GM21367 (cell line): ENCODE measurements at regions not wholly inside any gene's neighbourhood (a gene's known extent, or its start where the extent isn't known, plus 50 kb on each side); places are given as distances from the start of the nearest gene placed in this dataset.

Experiments
- ATAC-seq: cut with Tn5 transposase; IDR thresholded peaks from one replicate; pipeline ENCODE4 v1.9.1; 2021; ENCODE audit not compliant: unreplicated experiment

GRCh38 chr2:64362562-64363026, 91.4 kb upstream of the LGALSL start:
- no peak for ATAC-seq

DNA sequence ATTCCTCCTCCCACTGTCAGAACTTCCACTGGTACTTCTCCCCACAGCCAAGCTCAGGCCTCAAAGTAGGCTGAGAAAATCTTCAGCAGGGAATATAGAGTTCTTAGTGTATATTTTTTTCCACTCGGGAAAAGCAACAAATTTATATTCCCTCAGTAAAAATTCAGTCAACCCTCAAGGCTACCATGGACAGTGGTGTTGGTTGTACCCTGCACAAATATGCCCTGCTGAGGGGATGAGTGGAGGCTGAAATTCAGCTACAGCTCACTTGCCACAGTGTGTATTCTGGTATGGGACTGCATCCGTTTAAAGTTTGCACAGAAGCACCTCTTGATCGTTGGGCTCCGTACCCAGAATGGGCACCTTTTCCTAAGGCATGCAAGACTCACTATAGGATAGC, 90.8 kb upstream of the LGALSL start:
- no peak for ATAC-seq

GRCh38 chr2:64363848-64364247, 90.1 kb upstream of the LGALSL start:
- no peak for ATAC-seq

DNA sequence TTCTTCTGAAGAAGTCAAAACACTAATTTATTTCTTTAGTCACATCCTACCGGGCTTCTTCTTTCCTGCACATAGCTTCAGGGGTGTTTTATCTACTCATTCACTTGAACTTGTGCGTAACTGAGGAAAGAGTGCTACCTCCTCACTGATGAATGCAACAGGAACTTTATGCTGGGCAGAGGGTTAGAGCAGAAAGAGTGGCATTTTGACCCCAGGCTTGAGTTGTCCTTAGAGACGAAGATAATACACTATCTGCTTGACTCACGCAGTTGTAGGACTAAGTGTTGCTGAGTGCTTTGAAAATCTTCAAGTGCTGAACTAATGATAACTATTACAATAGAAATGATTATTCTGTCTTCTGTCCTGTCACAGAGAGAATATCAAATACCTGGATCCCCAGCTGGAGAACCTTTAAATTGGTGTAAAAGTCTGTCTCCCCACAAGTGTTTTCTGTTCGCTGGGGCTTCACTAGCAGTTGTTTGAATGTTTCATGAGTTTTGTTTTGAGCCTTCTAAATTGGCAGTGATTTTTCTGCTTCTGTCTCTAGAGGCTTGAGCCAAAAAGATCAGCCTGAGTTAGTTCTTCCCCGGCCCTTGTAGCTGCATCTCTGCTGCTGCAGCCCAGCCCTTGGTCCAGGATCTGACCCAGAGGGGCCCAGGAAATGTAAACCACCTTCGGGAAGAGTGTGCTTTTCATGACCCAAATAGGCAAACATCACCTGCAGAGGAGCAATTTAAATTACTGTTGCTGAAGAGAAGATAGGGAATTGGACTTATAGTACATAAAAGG, 86.3 kb upstream of the LGALSL start:
- no peak for ATAC-seq

DNA sequence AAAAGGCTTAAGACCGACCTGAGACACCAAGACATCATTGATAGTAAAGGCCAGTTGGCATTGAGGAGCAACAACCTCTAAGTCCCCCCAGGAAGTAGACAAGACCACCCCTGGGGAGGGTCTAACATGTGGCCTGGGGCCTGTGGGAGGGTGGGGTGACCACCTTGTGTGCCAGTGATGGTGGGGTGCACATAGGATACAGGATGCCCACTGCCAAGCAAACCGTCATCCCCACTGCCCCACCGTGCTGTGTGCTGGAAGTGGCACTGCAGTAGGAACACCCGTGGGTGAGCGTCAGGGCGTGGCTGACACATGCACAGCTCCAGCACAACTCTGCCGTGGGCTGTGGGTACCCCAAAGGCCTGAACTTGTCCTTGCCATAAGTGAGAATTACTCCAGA, 84.3 kb upstream of the LGALSL start:
- no peak for ATAC-seq

DNA sequence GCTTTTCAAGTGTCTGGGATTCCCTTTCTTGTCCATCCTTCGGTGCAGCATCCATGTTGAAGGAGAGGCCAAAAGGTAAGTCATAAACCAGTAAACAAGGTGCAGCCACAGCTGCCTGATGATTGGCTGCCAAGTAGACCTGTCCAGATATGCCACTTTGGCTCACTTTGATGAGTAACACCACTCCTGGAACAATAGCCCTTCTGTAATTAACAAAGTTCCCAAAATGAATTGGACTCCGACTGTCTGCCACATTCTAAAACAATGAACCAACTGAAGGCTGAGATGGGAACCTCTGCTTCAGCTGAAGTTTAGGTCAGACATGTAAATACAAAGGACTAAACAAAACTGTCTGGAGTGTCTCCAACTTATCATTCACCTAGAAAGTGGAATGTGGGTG, 82.2 kb upstream of the LGALSL start:
- no peak for ATAC-seq

DNA sequence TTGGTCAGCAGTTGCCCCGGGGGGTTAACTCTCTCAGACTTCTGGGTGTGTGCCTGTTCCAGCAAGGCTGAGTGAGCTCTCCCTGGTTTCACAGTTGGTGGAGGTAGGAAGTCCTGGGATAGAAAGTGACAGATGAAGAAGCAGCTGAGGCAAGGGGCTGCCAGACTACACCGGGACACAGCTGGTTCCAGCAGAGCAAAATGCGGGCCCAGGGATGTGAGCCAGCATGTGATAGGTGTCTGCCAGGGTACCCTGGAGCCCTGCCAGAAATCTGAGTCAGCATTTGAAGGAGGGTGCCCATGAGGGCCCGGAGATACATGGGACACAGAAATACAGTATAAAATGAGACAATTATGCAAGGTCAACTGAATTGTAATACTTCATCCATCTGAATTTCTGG, 79.3 kb upstream of the LGALSL start:
- ATAC-seq = no peak

DNA sequence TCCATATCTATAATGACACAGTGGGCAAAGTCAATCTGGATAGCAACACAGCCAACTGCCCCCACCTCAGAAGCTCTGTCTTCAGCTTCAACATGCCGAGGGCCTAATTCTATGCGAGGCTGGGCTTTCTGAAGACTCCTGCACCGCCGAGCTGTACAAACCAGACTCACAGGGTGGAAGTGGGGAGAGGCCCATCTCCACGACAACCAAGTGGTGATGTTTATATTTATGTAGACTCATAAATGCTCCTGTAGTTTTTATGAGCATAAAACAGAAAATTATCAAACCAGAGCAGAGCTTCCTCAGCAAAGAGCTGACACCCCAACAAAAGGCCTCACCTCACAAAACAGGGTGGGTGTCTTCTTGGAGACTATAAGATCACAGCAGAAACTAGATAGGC, 77.0 kb upstream of the LGALSL start:
- ATAC-seq = no peak

GRCh38 chr2:64379186-64379585, 74.8 kb upstream of the LGALSL start:
- no peak for ATAC-seq

DNA sequence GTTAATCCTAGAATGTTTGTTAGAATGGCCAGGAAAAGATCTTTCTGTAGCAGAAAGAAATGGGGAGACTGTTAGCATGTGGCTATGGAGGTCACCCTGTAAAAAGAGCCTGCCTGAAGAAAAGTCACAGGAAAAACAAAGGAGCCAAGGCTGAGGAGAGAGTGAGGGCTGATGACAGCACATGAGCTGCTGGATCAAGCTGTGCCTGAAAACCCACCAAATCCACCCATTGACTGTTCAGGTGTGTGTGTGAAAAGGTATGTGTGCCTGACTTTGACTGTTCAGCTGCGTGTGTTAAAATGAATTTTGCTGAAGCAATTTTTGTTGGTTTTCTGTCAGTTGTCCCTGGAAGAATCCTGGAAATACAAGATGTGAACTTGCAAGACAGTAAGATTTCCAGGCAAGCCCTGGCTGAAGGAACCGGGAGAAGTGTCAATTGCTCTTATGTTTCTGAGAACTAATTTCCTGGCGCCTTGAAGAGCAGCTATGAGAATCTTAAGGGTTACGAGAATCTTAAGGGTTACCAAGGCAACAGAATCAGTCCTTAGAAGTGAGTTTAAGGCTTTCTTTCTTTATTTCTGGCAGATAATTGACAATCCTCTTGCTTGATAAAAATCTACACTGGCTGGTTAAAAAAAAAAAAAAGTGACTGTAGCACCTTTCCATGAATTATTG, 73.0 kb upstream of the LGALSL start:
- ATAC-seq = no peak

DNA sequence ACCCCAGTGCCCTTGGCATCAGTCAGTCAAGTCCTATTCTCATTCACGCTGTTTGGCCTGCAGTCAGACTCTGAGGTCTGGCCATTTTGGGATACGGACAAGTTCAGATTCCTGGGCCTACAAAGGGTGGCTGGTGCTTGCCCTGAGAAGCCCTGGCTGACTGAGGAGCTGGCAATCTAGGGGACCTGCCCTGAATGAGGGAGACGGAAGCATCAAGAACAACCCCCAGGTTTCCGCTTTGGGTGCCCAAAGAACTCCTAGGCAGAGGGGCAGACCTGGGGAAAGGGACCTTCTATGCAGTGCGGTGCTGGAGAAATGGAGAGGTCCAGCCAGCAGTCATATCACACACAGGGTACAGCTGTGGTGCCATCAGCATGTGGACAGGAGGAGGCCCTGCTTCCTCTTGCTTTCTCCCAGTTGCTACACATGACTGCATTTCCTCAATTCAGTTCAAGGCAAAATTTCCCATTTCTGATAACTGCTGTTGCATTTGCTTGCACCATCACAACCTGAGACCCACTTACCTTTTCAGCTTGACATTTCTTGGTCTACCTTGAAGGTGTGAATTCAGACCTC, 70.9 kb upstream of the LGALSL start:
- ATAC-seq = no peak

- ATAC-seq = no peak
These were observed 70.1 kb upstream of the LGALSL start for GRCh38 chr2:64383881-64384280.

- no peak for ATAC-seq
These were observed 67.3 kb upstream of the LGALSL start for GRCh38 chr2:64386676-64387075.

- no peak for ATAC-seq
These were observed 63.4 kb upstream of the LGALSL start for GRCh38 chr2:64390586-64390985.

GRCh38 chr2:64391424-64391823, 62.5 kb upstream of the LGALSL start:
- ATAC-seq = no peak

GRCh38 chr2:64391940-64392339, 62.0 kb upstream of the LGALSL start:
- no peak for ATAC-seq

DNA sequence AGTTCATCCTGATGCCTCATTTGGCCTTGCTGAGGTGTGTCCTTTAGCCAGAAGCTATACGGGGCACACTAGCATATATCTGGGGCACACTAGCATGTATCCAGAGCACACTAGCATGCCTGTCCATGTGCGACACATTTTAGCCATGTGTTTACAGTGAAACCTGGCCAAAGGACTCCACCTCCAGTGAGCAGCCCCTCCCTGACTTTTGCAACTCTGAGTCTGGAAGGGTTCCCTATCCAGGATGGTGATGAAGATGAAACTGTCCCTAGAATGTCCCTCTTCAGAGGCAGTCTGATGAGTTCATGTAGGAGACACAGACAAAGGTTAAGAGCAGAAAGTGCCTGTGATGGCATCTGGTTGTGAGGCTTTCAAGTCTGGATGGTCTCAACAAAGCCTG, 61.4 kb upstream of the LGALSL start:
- no peak for ATAC-seq

GRCh38 chr2:64393383-64394010, 60.5 kb upstream of the LGALSL start:
- ATAC-seq = no peak

GRCh38 chr2:64394153-64394552, 59.8 kb upstream of the LGALSL start:
- no peak for ATAC-seq

GRCh38 chr2:64396001-64396400, 58.0 kb upstream of the LGALSL start:
- no peak for ATAC-seq

GRCh38 chr2:64396551-64396950, 57.4 kb upstream of the LGALSL start:
- no peak for ATAC-seq
